Liver (tissue), 8 donors: ENCODE measurements at regions not wholly inside any gene's neighbourhood (a gene's known extent, or its start where the extent isn't known, plus 50 kb on each side); places are given as distances from the start of the nearest gene placed in this dataset.
"Not testable (repeated sequence)": the region's sequence is repeated elsewhere in the genome, so short reads cannot be mapped to it uniquely, and the experiment has no call there.

Source experiments
- DNase-seq: peaks from one replicate; pipeline ENCODE4 v3.0.0-alpha.2; 2017; ENCODE audit warnings: low spot score
- H3K27ac ChIP-seq, 2 donors: one replicate each; pipeline ENCODE4 v1.7.0; 2013; ENCODE audit warnings: inconsistent platforms in 2 of 2, low read length in 2 of 2, control low read depth in 1 of 2, low read depth in 1 of 2, mild to moderate bottlenecking in 1 of 2
- H3K27me3 ChIP-seq, 4 donors: one replicate each; pipeline versions ENCODE4 v1.6.1 to v1.7.0; 2013; ENCODE audit warnings: low read length in 3 of 4, inconsistent platforms in 1 of 4, mild to moderate bottlenecking in 1 of 4, moderate library complexity in 1 of 4; ENCODE audit not compliant: control insufficient read depth in 4 of 4, insufficient read depth in 4 of 4
- H3K36me3 ChIP-seq, 4 donors: one replicate each; pipeline versions ENCODE4 v1.6.1 to v1.7.0; 2013; ENCODE audit warnings: low read length in 3 of 4, mild to moderate bottlenecking in 3 of 4, low read depth in 1 of 4, moderate library complexity in 1 of 4; ENCODE audit not compliant: control insufficient read depth in 4 of 4, insufficient read depth in 3 of 4
- H3K4me1 ChIP-seq, 4 donors: one replicate each; pipeline versions ENCODE4 v1.6.1 to v1.7.0; 2013; ENCODE audit warnings: low read length in 3 of 4, mild to moderate bottlenecking in 3 of 4, moderate library complexity in 1 of 4; ENCODE audit not compliant: control insufficient read depth in 4 of 4, insufficient read depth in 4 of 4
- H3K4me3 ChIP-seq, 3 donors: one replicate each; pipeline versions ENCODE4 v1.6.1 to v1.7.0; 2013; ENCODE audit warnings: low read length in 3 of 3, control low read depth in 1 of 3, low read depth in 1 of 3, mild to moderate bottlenecking in 1 of 3
- H3K9ac ChIP-seq, 2 donors: one replicate each; pipeline ENCODE4 v1.7.0; 2013; ENCODE audit warnings: low read length in 2 of 2, mild to moderate bottlenecking in 2 of 2, moderate library complexity in 2 of 2, control low read depth in 1 of 2, low read depth in 1 of 2
- H3K9me3 ChIP-seq, 4 donors: one replicate each; pipeline versions ENCODE4 v1.6.1 to v1.7.0; 2013; ENCODE audit warnings: low read length in 3 of 4; ENCODE audit not compliant: control insufficient read depth in 4 of 4
- EGR1 ChIP-seq, 2 donors: IDR thresholded peaks; 2 replicates each; pipeline ENCODE4 v1.6.1; 2016 to 2018; ENCODE audit warnings: antibody characterized with exemption in 2 of 2, low read depth in 2 of 2
- FOXA2 ChIP-seq: IDR thresholded peaks from 2 replicates; pipeline ENCODE4 v1.6.1; 2016; ENCODE audit warnings: antibody characterized with exemption
- GABPA ChIP-seq, 2 donors: IDR thresholded peaks in 1 of 2; conservative IDR thresholded peaks in 1 of 2; 2 replicates each; pipeline ENCODE4 v1.6.1; 2016; ENCODE audit warnings: antibody characterized with exemption in 2 of 2, mild to moderate bottlenecking in 1 of 2, moderate library complexity in 1 of 2
- HNF4A ChIP-seq, 2 donors: conservative IDR thresholded peaks; 2 replicates each; pipeline ENCODE4 v1.6.1; 2016; ENCODE audit warnings: antibody characterized with exemption in 2 of 2, mild to moderate bottlenecking in 2 of 2
- HNF4G ChIP-seq: IDR thresholded peaks from 2 replicates; pipeline ENCODE4 v1.6.1; 2016; ENCODE audit warnings: antibody characterized with exemption
- NR2F2 ChIP-seq: IDR thresholded peaks from 2 replicates; pipeline ENCODE4 v1.6.1; 2016; ENCODE audit warnings: antibody characterized with exemption
- RAD21 ChIP-seq, 2 donors: IDR thresholded peaks; 2 replicates each; pipeline ENCODE4 v1.6.1; 2016; ENCODE audit warnings: antibody characterized with exemption in 2 of 2, mild to moderate bottlenecking in 2 of 2
- RXRA ChIP-seq, 2 donors: IDR thresholded peaks; 2 replicates each; pipeline ENCODE4 v1.6.1; 2017 to 2018; ENCODE audit warnings: antibody characterized with exemption in 2 of 2, mild to moderate bottlenecking in 1 of 2
- SP1 ChIP-seq: IDR thresholded peaks from 2 replicates; pipeline ENCODE4 v1.6.1; 2018; ENCODE audit warnings: antibody characterized with exemption, mild to moderate bottlenecking
- TAF1 ChIP-seq: conservative IDR thresholded peaks from 2 replicates; pipeline ENCODE4 v1.6.1; 2016; ENCODE audit warnings: antibody characterized with exemption, mild to moderate bottlenecking
- YY1 ChIP-seq: IDR thresholded peaks from 2 replicates; pipeline ENCODE4 v1.6.1; 2016; ENCODE audit warnings: antibody characterized with exemption, mild to moderate bottlenecking
- WGBS: extraction: QIAGEN DNeasy Blood & Tissue Kit; methylation state at CpG from one replicate; pipeline ENCODE4 v1.1.7; 2013; 5-methylcytosine and 5-hydroxymethylcytosine counted together
- TF ChIP-seq, protein P1 (sequence below): IDR thresholded peaks from 2 replicates; pipeline ENCODE4 v1.6.1; 2016; ENCODE audit warnings: antibody characterized with exemption
- TF ChIP-seq, protein P2 (sequence below): IDR thresholded peaks from 2 replicates; pipeline ENCODE4 v1.6.1; 2016; ENCODE audit warnings: antibody characterized with exemption
- TF ChIP-seq, protein P3 (sequence below): fragments of 150-350 bp; IDR thresholded peaks from 2 replicates; pipeline ENCODE4 v1.5.1; 2017; ENCODE audit warnings: improper control_type of control experiment, low read depth, low read length; ENCODE audit not compliant: missing input control
- TF ChIP-seq, protein P4 (sequence below): IDR thresholded peaks from 2 replicates; pipeline ENCODE4 v1.6.1; 2016; ENCODE audit warnings: antibody characterized with exemption
- donor health status: healthy.
- donor health status: healthy.
- donor health status: healthy.
- donor health status: healthy.
- donor health status: healthy.

DNA sequence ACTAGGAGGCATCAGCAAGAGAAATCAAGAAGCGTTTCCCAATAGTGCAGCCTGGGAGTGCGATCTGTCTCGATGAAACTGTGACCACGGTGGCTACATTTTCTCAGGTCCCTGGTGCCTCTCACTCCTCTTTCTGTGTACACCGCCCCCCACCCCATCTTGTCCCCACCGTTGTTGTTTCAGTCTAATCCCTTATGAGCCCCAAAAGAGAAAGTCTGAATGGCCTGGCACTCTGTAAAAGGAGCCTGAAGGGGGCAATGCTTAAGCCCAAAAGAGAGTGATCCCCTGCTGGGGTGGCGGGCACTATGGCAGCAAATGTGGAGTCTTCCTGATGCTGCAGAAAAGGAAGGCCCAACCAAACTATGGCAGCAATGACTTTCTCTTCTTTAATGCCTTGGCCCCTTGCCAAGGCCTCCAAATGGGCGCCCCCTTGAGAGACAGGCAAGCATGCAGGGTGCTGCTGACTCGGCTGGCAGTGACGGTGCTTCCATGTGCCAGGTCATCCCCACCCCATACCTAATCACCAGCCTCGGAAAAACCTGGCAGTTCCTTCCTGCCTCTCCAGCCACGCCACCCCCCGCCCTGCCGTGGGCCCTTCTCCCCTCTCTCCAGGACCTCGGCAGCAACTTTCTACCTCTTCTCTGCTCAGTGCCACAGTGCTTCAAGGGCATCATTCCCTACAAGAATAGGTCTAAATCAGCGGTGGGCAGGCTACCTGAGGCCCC is 123.0 kb downstream of the CYP26B1 start:
- Histone ChIP-seq H3K27ac (no peak overlapping the region), H3K4me3 (no peak overlapping the region), H3K9me3 (no peaks in the 10 kb centered on the region), H3K9ac (no peak overlapping the region), H3K27me3 (no peaks in the 10 kb centered on the region), H3K36me3 (no peaks in the 10 kb centered on the region), H3K4me1 (no peaks in the 10 kb centered on the region)
- 86% methylated on average over 16 of the region's 16 CpGs for WGBS
- no peak for DNase-seq
- TF ChIP-seq EGR1 (IDR thresholded peaks at IDR 0.05; ENCODE audit: low read depth in 2 of 2) = no peak

DNA sequence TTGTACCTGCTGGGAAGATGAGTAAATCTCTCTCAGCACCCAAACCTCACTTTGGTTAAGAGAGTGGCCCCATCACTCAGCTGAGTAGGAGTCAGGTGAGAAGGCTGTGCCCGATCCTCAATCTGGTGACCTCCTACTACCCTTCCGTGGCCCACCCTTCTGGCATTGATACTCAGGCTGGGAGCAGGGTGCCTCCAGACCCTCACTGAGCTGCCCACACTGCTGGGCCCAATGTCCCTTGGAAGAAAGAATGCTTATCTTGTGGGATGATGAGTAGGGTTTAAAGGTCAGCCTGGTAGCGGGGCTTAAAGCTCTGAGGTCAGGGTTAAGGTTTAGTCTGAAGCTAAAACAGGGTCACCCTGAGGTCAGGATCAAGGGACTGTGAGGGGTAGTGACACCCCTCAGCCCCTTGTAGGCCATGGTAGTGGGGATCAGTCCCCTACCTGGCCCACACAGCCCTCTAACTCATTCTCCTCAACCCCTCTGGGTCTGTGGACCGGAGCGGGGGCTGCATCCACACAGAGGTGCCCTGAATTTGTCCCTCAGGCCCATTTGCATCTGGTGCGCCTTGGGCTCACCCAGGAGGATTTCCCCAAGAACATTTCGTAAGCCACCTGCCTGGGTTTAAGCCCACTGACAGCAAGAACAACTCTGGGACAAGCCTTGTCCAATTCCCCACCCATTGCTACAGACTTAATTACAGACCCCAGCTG is 123.8 kb downstream of the CYP26B1 start:
- 93% methylated on average over 7 of the region's 7 CpGs for WGBS

DNA sequence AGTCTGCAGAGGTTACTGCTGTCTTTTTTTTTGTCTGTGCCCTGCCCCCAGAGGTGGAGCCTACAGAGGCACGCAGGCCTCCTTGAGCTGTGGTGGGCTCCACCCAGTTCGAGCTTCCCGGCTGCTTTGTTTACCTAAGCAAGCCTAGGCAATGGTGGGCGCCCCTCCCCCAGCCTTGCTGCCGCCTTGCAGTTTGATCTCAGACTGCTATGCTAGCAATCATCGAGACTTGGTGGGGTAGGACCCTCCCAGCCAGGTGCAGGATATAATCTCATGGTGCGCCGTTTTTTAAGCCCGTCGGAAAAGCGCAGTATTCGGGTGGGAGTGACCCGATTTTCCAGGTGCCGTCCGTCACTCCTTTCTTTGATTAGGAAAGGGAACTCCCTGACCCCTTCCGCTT is 126.3 kb downstream of the CYP26B1 start:
- H3K4me3 ChIP-seq, H3K27me3 ChIP-seq, H3K27ac ChIP-seq, H3K9ac ChIP-seq, H3K36me3 ChIP-seq, H3K4me1 ChIP-seq, H3K9me3 ChIP-seq, DNase-seq: not testable (repeated sequence)
- 78% methylated on average over 15 of the region's 16 CpGs for whole genome bisulfite sequencing

More for the DNA sequence above, 123.8 kb downstream of the CYP26B1 start:
- no peak overlapping the region for H3K4me3 ChIP-seq
- no peak overlapping the region for H3K9ac ChIP-seq
- H3K4me1 ChIP-seq = no peaks in the 10 kb centered on the region
- no peak overlapping the region for H3K27ac ChIP-seq
- TF ChIP-seq EGR1 (IDR thresholded peaks at IDR 0.05; ENCODE audit: low read depth in 2 of 2) (no peak), HNF4G (no peak), SP1 (no peak), FOXA2 (no peak), RXRA (IDR thresholded peaks at IDR 0.05) (no peak), YY1 (no peak)
- no peaks in the 10 kb centered on the region for H3K27me3 ChIP-seq
- no peak for DNase-seq
- no peaks in the 10 kb centered on the region for H3K36me3 ChIP-seq
- H3K9me3 ChIP-seq = no peaks in the 10 kb centered on the region

DNA sequence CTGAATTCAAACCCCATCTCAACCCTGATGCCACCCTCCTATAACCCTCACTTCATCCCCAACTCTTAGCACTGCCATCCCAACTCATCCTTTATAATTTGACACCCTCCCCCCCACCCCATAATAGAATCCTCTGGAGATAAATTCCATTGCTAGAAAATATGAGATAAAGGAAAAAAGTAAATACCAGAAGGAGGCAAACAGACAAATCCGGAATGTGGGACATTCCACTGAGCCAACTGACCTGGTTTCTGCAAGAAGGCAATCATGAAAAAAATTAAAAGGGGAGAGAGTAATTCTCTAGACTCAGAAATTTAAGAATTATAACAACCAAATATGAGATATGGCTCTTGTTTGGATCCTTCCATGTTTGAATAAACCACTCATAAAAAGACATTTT is 132.4 kb downstream of the CYP26B1 start:
- 25% methylated on average over 1 of the region's 1 CpG for WGBS
- no peak overlapping the region for H3K9ac ChIP-seq
- no peak overlapping the region for H3K4me3 ChIP-seq
- no peak overlapping the region for H3K27ac ChIP-seq
- no peaks in the 10 kb centered on the region for H3K9me3 ChIP-seq
- no peaks in the 10 kb centered on the region for H3K27me3 ChIP-seq
- no peaks in the 10 kb centered on the region for H3K4me1 ChIP-seq
- no peak for DNase-seq
- no peaks in the 10 kb centered on the region for H3K36me3 ChIP-seq
- TF ChIP-seq, protein P1, sequence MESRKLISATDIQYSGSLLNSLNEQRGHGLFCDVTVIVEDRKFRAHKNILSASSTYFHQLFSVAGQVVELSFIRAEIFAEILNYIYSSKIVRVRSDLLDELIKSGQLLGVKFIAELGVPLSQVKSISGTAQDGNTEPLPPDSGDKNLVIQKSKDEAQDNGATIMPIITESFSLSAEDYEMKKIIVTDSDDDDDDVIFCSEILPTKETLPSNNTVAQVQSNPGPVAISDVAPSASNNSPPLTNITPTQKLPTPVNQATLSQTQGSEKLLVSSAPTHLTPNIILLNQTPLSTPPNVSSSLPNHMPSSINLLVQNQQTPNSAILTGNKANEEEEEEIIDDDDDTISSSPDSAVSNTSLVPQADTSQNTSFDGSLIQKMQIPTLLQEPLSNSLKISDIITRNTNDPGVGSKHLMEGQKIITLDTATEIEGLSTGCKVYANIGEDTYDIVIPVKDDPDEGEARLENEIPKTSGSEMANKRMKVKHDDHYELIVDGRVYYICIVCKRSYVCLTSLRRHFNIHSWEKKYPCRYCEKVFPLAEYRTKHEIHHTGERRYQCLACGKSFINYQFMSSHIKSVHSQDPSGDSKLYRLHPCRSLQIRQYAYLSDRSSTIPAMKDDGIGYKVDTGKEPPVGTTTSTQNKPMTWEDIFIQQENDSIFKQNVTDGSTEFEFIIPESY = no peak
- TF ChIP-seq GABPA (IDR thresholded peaks at IDR 0.05 in 1 of 2, conservative IDR thresholded peaks at IDR 0.05 in 1 of 2) = no peak
- no peak for TF ChIP-seq NR2F2
- TF ChIP-seq TAF1 = no peak
- TF ChIP-seq, protein P2, sequence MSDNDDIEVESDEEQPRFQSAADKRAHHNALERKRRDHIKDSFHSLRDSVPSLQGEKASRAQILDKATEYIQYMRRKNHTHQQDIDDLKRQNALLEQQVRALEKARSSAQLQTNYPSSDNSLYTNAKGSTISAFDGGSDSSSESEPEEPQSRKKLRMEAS = no peak
- TF ChIP-seq RAD21 (IDR thresholded peaks at IDR 0.05) = no peak
- TF ChIP-seq SP1 = no peak
- no peak for TF ChIP-seq YY1
- no peak for TF ChIP-seq HNF4G
- TF ChIP-seq, protein P3, sequence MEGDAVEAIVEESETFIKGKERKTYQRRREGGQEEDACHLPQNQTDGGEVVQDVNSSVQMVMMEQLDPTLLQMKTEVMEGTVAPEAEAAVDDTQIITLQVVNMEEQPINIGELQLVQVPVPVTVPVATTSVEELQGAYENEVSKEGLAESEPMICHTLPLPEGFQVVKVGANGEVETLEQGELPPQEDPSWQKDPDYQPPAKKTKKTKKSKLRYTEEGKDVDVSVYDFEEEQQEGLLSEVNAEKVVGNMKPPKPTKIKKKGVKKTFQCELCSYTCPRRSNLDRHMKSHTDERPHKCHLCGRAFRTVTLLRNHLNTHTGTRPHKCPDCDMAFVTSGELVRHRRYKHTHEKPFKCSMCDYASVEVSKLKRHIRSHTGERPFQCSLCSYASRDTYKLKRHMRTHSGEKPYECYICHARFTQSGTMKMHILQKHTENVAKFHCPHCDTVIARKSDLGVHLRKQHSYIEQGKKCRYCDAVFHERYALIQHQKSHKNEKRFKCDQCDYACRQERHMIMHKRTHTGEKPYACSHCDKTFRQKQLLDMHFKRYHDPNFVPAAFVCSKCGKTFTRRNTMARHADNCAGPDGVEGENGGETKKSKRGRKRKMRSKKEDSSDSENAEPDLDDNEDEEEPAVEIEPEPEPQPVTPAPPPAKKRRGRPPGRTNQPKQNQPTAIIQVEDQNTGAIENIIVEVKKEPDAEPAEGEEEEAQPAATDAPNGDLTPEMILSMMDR = no peak
- TF ChIP-seq HNF4A (conservative IDR thresholded peaks at IDR 0.05) = no peak
- TF ChIP-seq, protein P4, sequence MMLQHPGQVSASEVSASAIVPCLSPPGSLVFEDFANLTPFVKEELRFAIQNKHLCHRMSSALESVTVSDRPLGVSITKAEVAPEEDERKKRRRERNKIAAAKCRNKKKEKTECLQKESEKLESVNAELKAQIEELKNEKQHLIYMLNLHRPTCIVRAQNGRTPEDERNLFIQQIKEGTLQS = no peak
